Lung (tissue), 11 donors: ENCODE measurements at regions not wholly inside any gene's neighbourhood (a gene's known extent, or its start where the extent isn't known, plus 50 kb on each side); places are given as distances from the start of the nearest gene placed in this dataset.

Experiments used
- ATAC-seq: fragments of 200-7000 bp; cut with Tn5 transposase; one replicate; pipeline ENCODE4 v1.9.1; 2020; ENCODE audit warnings: moderate number of reproducible peaks; ENCODE audit not compliant: insufficient read depth, low FRiP score
- DNase-seq, 3 donors: peaks; one replicate each; pipeline ENCODE4 v3.0.0-alpha.2; 2013 to 2017
- H3K27ac ChIP-seq, 2 donors: one replicate each; pipeline ENCODE4 v1.5.1; 2013; ENCODE audit warnings: mild to moderate bottlenecking in 2 of 2, moderate library complexity in 2 of 2, control low read depth in 1 of 2, inconsistent platforms in 1 of 2, low read depth in 1 of 2, low read length in 1 of 2
- H3K27me3 ChIP-seq, 3 donors: one replicate each; pipeline ENCODE4 v1.5.1; 2013; ENCODE audit warnings: low read length in 2 of 3; ENCODE audit not compliant: control insufficient read depth in 3 of 3, insufficient read depth in 3 of 3
- H3K36me3 ChIP-seq, 4 donors: one replicate each; pipeline ENCODE4 v1.5.1; 2013; ENCODE audit warnings: low read length in 4 of 4, mild to moderate bottlenecking in 1 of 4, moderate library complexity in 1 of 4; ENCODE audit not compliant: control insufficient read depth in 4 of 4, insufficient read depth in 4 of 4
- H3K4me1 ChIP-seq, 5 donors: one replicate each; pipeline ENCODE4 v1.5.1; 2013; ENCODE audit warnings: low read length in 5 of 5, mild to moderate bottlenecking in 2 of 5, moderate library complexity in 1 of 5; ENCODE audit not compliant: control insufficient read depth in 5 of 5, insufficient read depth in 5 of 5
- H3K4me3 ChIP-seq: one replicate; pipeline ENCODE4 v1.5.1; 2013; ENCODE audit warnings: mild to moderate bottlenecking, control low read depth, moderate library complexity
- H3K9ac ChIP-seq, 2 donors: one replicate each; pipeline ENCODE4 v1.5.1; 2013; ENCODE audit warnings: low read length in 2 of 2, control low read depth in 1 of 2; ENCODE audit not compliant: insufficient read depth in 1 of 2
- H3K9me3 ChIP-seq, 4 donors: one replicate each; pipeline ENCODE4 v1.5.1; 2013; ENCODE audit warnings: low read length in 3 of 4, mild to moderate bottlenecking in 1 of 4, moderate library complexity in 1 of 4; ENCODE audit not compliant: control insufficient read depth in 4 of 4, insufficient read depth in 3 of 4
- WGBS, 2 donors: extraction: QIAGEN DNeasy Blood & Tissue Kit; methylation state at CpG; one replicate each; pipeline ENCODE4 v1.1.7; 2013; 5-methylcytosine and 5-hydroxymethylcytosine counted together
- TF ChIP-seq, protein P1 (sequence below): IDR thresholded peaks from 2 replicates; pipeline ENCODE4 v1.5.1; 2012; ENCODE audit warnings: mild to moderate bottlenecking; ENCODE audit errors: control extremely low read depth, extremely low read depth
- donor health status: control.
- donor health status: control.
- donor health status: Bipolar disorder and iron deficiency.
- donor health status: healthy.
- donor health status: DM: yes; HTN: yes; CAD: no.

- H3K27ac ChIP-seq = no peak overlapping the region
- no peaks in the 10 kb centered on the region for H3K27me3 ChIP-seq
- 64 to 79% methylated on average over 1 of the region's 1 CpG for WGBS, 2 donors
- H3K9me3 ChIP-seq = peaks cover 0 to 3% (median 0%) of the 10 kb centered on the region in 4 donors
- TF ChIP-seq, protein P1, sequence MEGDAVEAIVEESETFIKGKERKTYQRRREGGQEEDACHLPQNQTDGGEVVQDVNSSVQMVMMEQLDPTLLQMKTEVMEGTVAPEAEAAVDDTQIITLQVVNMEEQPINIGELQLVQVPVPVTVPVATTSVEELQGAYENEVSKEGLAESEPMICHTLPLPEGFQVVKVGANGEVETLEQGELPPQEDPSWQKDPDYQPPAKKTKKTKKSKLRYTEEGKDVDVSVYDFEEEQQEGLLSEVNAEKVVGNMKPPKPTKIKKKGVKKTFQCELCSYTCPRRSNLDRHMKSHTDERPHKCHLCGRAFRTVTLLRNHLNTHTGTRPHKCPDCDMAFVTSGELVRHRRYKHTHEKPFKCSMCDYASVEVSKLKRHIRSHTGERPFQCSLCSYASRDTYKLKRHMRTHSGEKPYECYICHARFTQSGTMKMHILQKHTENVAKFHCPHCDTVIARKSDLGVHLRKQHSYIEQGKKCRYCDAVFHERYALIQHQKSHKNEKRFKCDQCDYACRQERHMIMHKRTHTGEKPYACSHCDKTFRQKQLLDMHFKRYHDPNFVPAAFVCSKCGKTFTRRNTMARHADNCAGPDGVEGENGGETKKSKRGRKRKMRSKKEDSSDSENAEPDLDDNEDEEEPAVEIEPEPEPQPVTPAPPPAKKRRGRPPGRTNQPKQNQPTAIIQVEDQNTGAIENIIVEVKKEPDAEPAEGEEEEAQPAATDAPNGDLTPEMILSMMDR = no peak
- H3K4me3 ChIP-seq = no peak overlapping the region
- H3K9ac ChIP-seq = no peak overlapping the region
- H3K4me1 ChIP-seq = no peaks in the 10 kb centered on the region
- DNase-seq = no peak
- H3K36me3 ChIP-seq = no peaks in the 10 kb centered on the region
- no peak for ATAC-seq
Observed at GRCh38 chr1:91129017-91129416, 107.2 kb upstream of the ZNF644 start.

DNA sequence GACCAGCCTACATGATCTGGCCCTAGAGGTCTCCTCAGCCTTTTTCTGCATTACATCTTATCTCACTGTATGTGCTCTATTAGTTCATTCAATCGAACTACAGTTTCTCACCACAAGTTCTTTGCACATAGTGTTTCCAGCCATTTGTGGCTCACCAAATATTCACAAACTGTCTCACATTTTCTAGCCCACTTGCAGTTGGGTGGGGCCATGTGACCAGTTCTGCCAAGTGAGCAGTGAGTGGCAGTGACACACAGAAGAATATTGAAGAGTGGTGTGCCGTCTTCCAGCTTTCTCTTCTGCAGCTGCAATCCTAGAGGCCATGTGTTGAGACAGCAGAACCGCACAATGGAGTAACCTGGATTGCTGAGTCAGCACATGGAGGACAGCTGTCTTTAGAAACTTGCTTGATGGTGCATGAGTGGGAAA, 103.2 kb upstream of the ZNF644 start:
- H3K9me3 ChIP-seq = no peaks in the 10 kb centered on the region
- 58 to 59% methylated on average over 3 of the region's 3 CpGs for WGBS, 2 donors
- TF ChIP-seq, protein P1 = no peak
- H3K36me3 ChIP-seq = no peaks in the 10 kb centered on the region
- H3K27ac ChIP-seq = no peak overlapping the region
- H3K9ac ChIP-seq = no peak overlapping the region
- H3K4me3 ChIP-seq = no peak overlapping the region
- peak in 2 of 3 donors; percentile 42 to 53 for DNase-seq
- ATAC-seq = no peak
- peaks cover 0 to 5% (median 0%) of the 10 kb centered on the region in 5 donors for H3K4me1 ChIP-seq
- no peaks in the 10 kb centered on the region for H3K27me3 ChIP-seq

- WGBS, 2 donors = 79 to 89% methylated on average over 6 of the region's 6 CpGs
- TF ChIP-seq, protein P1 = no peak
- no peak for ATAC-seq
Observed at GRCh38 chr1:91124290-91124985, 102.6 kb upstream of the ZNF644 start.

More at GRCh38 chr1:91124290-91124985, 102.6 kb upstream of the ZNF644 start:
- H3K27me3 ChIP-seq = no peaks in the 10 kb centered on the region
- H3K36me3 ChIP-seq = no peaks in the 10 kb centered on the region
- no peak overlapping the region for H3K4me3 ChIP-seq
- DNase-seq = no peak
- H3K4me1 ChIP-seq = peaks cover 0 to 5% (median 0%) of the 10 kb centered on the region in 5 donors
- no peaks in the 10 kb centered on the region for H3K9me3 ChIP-seq
- no peak overlapping the region for H3K27ac ChIP-seq
- no peak overlapping the region for H3K9ac ChIP-seq
